ENCODE measurements at regions not wholly inside any gene's neighbourhood (a gene's known extent, or its start where the extent isn't known, plus 50 kb on each side); places are given as distances from the start of the nearest gene placed in this dataset.
"Not testable (repeated sequence)": the region's sequence is repeated elsewhere in the genome, so short reads cannot be mapped to it uniquely, and the experiment has no call there.

DNA sequence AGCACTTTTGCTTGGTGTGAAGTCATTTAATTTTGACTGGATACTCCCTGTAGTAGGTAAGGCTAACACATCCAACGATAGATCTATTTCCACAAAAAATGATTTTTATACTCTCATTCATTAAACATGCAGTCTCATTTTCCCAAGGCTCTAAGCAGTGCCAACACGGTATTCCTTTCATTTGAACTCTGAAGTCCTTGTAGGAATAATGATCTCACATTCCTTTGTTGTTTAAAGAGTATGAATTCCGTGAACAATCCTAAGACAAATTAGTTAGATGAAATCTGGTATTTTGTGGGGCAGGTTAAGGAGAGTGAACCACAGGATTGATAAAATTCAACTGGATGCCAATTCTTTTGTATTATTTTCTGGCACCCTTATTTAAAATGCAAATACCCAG, 66.6 kb downstream of the LACC1 start:
- ChIA-PET CTCF (no interaction called here), POLR2A (no interaction called here)
- Mint-ChIP-seq H3K27ac (no peak overlapping the region), H3K36me3 (ENCODE audit: low read depth) (no peaks in the 10 kb centered on the region), H3K9me3 (no peaks in the 10 kb centered on the region), H3K4me1 (no peaks in the 10 kb centered on the region), H3K4me3 (no peak overlapping the region), H3K27me3 (peaks cover 21% of the 10 kb centered on the region)
- DNase-seq, result no peak

DNA sequence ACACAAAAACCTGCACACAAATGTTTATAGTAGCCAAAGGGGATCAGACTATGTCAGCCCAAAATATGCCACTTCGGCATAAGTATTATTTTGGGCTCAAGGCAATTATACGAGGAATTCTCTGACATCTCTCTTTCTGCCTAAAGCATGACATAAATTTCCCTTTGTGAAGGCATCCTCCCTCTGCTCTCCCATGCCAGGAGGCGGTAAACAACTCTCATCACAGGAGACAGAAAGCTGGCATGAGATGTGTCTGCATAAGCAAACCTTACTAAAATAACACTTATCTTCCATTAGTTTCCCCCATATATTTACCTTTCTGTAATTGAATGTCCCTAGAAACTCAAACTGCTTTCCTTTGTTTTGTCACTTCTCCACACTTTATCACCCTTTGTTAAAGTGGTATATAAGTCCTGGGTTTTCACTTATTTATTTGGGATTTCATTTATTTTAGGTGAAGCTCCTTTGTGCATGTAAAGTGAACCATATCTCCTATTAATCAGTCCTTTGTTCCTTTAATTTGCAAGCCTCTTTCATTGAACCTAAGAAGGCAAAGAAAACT, 68.3 kb downstream of the LACC1 start:
- no peak overlapping the region for H3K4me3 Mint-ChIP-seq
- H3K27me3 Mint-ChIP-seq, result peaks cover 28% of the 10 kb centered on the region
- H3K27ac Mint-ChIP-seq, result no peak overlapping the region
- ChIA-PET CTCF (no interaction called here), POLR2A (no interaction called here)
- no peak for DNase-seq
- no peaks in the 10 kb centered on the region for H3K36me3 Mint-ChIP-seq (ENCODE audit: low read depth)
- no peaks in the 10 kb centered on the region for H3K4me1 Mint-ChIP-seq
- H3K9me3 Mint-ChIP-seq, result no peaks in the 10 kb centered on the region

DNA sequence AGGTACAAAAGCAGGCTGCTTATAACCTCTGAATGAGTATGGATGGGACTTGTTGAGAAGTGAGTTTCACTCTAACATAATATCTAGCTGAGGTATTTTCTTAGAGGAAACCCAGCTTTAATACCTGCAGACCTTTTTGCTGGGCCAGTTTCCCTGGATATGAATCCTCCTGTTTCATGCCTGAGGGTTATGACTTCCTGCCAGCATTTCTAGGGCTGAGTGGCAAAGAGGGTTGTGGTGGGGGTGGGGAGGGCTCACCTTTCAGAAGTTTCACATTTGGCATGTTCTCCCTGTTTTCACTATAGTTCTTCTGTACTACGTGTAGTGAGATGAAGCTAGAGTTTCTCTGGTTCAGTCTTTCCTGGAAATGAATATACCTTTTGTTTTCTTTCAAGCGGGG, 73.7 kb downstream of the LACC1 start:
- no peak for DNase-seq
- H3K9me3 Mint-ChIP-seq, result no peaks in the 10 kb centered on the region
- H3K36me3 Mint-ChIP-seq (ENCODE audit: low read depth), result no peaks in the 10 kb centered on the region
- ChIA-PET CTCF (interaction anchor here (1.1 kb wide), 1 partner anchor 48 kb away, joined by 3 read pairs; no protein-coding TSS in a partner anchor), POLR2A (no interaction called here)
- H3K4me1 Mint-ChIP-seq, result no peaks in the 10 kb centered on the region
- H3K4me3 Mint-ChIP-seq, result no peak overlapping the region
- H3K27ac Mint-ChIP-seq, result no peak overlapping the region
- peaks cover 28% of the 10 kb centered on the region for H3K27me3 Mint-ChIP-seq

DNA sequence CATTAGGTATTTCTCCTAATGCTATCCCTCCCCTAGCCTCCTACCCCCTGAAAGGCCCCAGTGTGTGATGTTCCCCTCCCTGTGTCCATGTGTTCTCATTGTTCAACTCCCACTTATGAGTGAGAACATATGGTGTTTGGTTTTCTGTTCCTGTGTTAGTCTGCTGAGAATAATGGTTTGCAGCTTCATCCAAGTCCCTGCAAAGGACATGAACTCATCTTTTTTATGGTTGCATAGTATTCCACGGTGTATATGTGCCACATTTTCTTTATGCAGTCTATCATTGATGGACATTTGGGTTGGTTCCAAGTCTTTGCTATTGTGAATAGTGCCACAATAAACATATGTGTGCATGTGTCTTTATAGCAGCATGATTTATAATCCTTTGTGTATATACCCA, 77.3 kb downstream of the LACC1 start:
- H3K27ac Mint-ChIP-seq; CTCF ChIA-PET; DNase-seq; H3K4me3 Mint-ChIP-seq; POLR2A ChIA-PET; H3K36me3 Mint-ChIP-seq (ENCODE audit: low read depth); H3K9me3 Mint-ChIP-seq; H3K4me1 Mint-ChIP-seq: not testable (repeated sequence)
- H3K27me3 Mint-ChIP-seq, result peaks cover 18% of the 10 kb centered on the region

DNA sequence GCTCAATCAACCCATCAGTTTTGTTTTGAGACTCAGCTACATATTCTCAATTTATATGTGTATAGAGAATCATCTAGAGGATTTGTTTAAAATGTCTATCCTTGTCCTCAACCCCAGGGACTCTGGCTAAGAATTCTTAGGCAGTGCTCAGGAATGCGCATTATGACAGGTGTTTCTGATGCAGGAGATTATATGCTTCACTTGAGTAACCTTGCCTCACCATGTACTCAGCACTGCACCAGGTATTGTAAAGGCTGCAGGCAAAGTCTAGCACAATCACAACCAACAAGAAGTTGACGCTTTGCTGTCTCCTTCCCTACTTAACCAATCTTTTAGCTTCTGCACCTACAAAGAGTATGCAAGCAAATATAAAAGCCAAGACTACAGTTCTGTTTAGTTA, 79.6 kb downstream of the LACC1 start:
- Mint-ChIP-seq H3K27ac (no peak overlapping the region), H3K4me1 (no peaks in the 10 kb centered on the region)

DNA sequence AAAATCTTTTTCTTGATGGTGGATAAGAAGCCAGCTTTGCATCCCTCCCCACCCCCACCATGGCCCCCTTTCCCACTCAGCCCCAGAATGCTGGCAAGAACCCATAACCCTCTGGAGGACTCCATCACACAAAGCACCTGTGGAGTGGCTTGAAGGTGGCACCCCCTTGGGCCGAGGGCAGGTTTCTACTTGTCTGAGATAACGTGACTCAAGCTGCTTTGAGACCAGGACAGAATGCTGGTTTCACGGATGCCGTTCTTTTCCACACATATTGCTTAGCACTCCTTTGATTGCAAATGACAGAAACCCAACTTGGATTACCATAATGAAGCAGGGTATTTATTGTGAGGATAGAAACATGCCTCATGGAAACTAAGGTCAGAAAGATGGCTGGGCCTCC, 82.2 kb downstream of the LACC1 start:
- Mint-ChIP-seq H3K27me3 (peaks cover 3% of the 10 kb centered on the region), H3K27ac (no peak overlapping the region), H3K9me3 (no peaks in the 10 kb centered on the region), H3K4me1 (no peaks in the 10 kb centered on the region), H3K4me3 (no peak overlapping the region), H3K36me3 (ENCODE audit: low read depth) (no peaks in the 10 kb centered on the region)
- ChIA-PET CTCF (no interaction called here), POLR2A (no interaction called here)
- DNase-seq, result no peak

More for the DNA sequence above, 79.6 kb downstream of the LACC1 start:
- no peaks in the 10 kb centered on the region for H3K9me3 Mint-ChIP-seq
- POLR2A ChIA-PET, result no interaction called here
- CTCF ChIA-PET, result interaction anchor here (0.6 kb wide), 1 partner anchor 484 kb away, joined by 3 read pairs; no protein-coding TSS in a partner anchor
- no peaks in the 10 kb centered on the region for H3K36me3 Mint-ChIP-seq (ENCODE audit: low read depth)
- no peak overlapping the region for H3K4me3 Mint-ChIP-seq
- peaks cover 9% of the 10 kb centered on the region for H3K27me3 Mint-ChIP-seq
- no peak for DNase-seq

DNA sequence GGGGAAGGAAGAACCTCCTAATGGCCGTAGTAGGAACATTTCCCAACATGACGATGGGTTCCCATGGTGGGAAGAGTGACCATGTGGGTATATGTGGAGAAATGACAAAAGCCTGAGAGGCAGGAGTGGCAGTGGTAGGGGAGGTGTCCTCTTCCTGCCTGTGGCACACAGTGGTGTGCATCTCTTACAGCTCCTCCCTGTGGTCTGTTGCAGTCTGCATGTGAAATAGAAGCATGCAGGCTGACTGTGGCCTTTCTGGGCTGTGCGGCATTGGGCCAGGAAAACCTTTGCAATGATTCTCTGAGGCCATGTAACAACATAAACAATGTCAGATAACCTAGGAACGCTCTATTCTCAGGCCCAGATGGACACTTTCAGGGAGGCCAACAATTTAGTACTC, 84.0 kb downstream of the LACC1 start:
- Mint-ChIP-seq H3K36me3 (ENCODE audit: low read depth) (no peaks in the 10 kb centered on the region), H3K4me3 (no peak overlapping the region), H3K4me1 (no peaks in the 10 kb centered on the region), H3K9me3 (no peaks in the 10 kb centered on the region), H3K27me3 (no peaks in the 10 kb centered on the region), H3K27ac (no peak overlapping the region)
- ChIA-PET POLR2A (no interaction called here), CTCF (interaction anchor here (0.6 kb wide), 1 partner anchor 975 kb away, joined by 3 read pairs; no protein-coding TSS in a partner anchor)
- no peak for DNase-seq

DNA sequence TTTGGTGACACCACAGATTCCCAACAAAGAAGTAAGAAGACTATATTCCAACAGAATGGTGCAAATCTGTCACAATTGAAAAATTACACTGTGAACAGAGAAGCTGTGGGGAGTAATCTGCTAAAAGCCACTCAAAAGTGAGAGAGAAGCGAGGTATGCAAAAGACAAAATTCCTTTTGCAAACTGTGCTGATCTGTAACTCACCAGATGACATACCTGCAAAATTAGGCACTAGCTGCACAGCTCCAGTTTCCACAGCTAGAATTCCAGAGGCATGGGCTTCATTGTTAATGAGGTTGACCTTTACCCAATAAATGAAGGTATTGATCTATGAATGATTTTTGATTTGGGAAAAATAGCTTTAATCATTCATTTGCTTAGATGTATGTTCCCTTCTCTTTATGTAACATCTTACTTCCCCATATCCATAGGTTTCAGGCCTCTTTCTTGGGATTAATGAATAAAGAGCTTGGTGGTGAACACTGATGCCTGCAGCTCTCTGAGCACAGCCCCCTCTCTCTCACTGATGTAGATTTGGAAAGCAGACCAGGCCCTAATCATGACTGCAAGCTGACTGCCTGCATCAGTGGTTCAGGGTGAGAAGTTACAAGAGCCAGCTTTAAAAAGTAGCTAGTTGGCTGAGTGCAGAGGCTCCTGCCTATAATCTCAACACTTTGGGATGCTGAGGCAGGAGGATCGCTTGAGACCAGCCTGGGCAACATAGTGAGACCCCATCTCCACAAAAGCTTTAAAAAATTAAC, 85.2 kb downstream of the LACC1 start:
- no peaks in the 10 kb centered on the region for H3K9me3 Mint-ChIP-seq
- H3K36me3 Mint-ChIP-seq (ENCODE audit: low read depth), result no peaks in the 10 kb centered on the region
- no peaks in the 10 kb centered on the region for H3K4me1 Mint-ChIP-seq
- POLR2A ChIA-PET, result no interaction called here
- H3K27ac Mint-ChIP-seq, result no peak overlapping the region
- no peaks in the 10 kb centered on the region for H3K27me3 Mint-ChIP-seq
- DNase-seq, result no peak
- CTCF ChIA-PET, result interaction anchor here (1.2 kb wide), 2 partner anchors 11 to 57 kb away, joined by 3 read pairs; no protein-coding TSS in a partner anchor
- no peak overlapping the region for H3K4me3 Mint-ChIP-seq

DNA sequence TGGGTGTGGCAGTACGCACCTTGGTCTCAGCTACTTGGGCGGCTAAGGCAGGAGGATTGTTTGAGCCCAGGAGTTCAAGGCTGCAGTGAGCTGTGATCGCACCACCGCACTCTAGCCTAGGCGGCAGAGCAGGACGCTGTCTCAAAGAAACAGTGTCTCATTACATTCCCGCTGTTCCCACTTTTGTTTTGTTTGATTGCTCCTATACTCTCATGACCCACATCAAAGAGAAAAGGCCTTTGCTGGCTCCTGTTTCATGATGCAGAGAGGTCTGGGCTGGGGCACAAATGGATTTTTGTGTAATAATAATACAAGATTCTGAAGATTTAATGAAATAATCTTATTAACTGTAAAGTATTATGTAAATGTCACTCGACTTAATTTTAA, 85.7 kb downstream of the LACC1 start:
- POLR2A ChIA-PET, result no interaction called here
- DNase-seq, result no peak
- CTCF ChIA-PET, result interaction anchor here (1.2 kb wide), 2 partner anchors 11 to 57 kb away, joined by 3 read pairs; no protein-coding TSS in a partner anchor
- Mint-ChIP-seq H3K4me3 (no peak overlapping the region), H3K27ac (no peak overlapping the region), H3K4me1 (no peaks in the 10 kb centered on the region), H3K27me3 (no peaks in the 10 kb centered on the region), H3K9me3 (no peaks in the 10 kb centered on the region), H3K36me3 (ENCODE audit: low read depth) (no peaks in the 10 kb centered on the region)

DNA sequence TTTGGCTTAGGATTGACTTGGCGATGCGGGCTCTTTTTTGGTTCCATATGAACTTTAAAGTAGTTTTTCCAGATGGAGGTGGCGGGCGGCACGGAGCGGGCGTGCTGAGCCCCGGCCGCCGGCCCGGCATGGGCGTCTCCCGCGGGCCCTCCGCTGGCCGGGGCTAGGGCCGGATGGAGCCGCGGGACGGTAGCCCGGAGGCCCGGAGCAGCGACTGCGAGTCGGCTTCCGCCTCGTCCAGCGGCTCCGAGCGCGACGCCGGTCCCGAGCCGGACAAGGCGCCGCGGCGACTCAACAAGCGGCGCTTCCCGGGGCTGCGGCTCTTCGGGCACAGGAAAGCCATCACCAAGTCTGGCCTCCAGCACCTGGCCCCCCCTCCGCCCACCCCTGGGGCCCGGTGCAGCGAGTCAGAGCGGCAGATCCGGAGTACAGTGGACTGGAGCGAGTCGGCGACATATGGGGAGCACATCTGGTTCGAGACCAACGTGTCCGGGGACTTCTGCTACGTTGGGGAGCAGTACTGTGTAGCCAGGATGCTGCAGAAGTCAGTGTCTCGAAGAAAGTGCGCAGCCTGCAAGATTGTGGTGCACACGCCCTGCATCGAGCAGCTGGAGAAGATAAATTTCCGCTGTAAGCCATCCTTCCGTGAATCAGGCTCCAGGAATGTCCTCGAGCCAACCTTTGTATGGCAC, 88.7 kb downstream of the LACC1 start:
- CTCF ChIA-PET; H3K36me3 Mint-ChIP-seq (ENCODE audit: low read depth); H3K4me3 Mint-ChIP-seq: not testable (repeated sequence)

DNA sequence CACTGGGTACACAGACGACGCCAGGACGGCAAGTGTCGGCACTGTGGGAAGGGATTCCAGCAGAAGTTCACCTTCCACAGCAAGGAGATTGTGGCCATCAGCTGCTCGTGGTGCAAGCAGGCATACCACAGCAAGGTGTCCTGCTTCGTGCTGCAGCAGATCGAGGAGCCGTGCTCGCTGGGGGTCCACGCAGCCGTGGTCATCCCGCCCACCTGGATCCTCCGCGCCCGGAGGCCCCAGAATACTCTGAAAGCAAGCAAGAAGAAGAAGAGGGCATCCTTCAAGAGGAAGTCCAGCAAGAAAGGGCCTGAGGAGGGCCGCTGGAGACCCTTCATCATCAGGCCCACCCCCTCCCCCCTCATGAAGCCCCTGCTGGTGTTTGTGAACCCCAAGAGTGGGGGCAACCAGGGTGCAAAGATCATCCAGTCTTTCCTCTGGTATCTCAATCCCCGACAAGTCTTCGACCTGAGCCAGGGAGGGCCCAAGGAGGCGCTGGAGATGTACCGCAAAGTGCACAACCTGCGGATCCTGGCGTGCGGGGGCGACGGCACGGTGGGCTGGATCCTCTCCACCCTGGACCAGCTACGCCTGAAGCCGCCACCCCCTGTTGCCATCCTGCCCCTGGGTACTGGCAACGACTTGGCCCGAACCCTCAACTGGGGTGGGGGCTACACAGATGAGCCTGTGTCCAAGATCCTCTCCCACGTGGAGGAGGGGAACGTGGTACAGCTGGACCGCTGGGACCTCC, 89.4 kb downstream of the LACC1 start:
- H3K4me1 Mint-ChIP-seq; DNase-seq; H3K36me3 Mint-ChIP-seq (ENCODE audit: low read depth); H3K27me3 Mint-ChIP-seq; H3K4me3 Mint-ChIP-seq; H3K27ac Mint-ChIP-seq; POLR2A ChIA-PET; H3K9me3 Mint-ChIP-seq; CTCF ChIA-PET: not testable (repeated sequence)

More for the DNA sequence above, 88.7 kb downstream of the LACC1 start:
- H3K27me3 Mint-ChIP-seq, POLR2A ChIA-PET, H3K4me1 Mint-ChIP-seq, H3K27ac Mint-ChIP-seq, DNase-seq, H3K9me3 Mint-ChIP-seq: not testable (repeated sequence)

DNA sequence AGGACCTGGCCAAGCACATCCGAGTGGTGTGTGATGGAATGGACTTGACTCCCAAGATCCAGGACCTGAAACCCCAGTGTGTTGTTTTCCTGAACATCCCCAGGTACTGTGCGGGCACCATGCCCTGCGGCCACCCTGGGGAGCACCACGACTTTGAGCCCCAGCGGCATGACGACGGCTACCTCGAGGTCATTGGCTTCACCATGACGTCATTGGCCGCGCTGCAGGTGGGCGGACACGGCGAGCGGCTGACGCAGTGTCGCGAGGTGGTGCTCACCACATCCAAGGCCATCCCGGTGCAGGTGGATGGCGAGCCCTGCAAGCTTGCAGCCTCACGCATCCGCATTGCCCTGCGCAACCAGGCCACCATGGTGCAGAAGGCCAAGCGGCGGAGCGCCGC, 90.2 kb downstream of the LACC1 start:
- CTCF ChIA-PET; DNase-seq; H3K27ac Mint-ChIP-seq; H3K4me1 Mint-ChIP-seq; H3K27me3 Mint-ChIP-seq; H3K9me3 Mint-ChIP-seq; H3K4me3 Mint-ChIP-seq; POLR2A ChIA-PET; H3K36me3 Mint-ChIP-seq (ENCODE audit: low read depth): not testable (repeated sequence)

DNA sequence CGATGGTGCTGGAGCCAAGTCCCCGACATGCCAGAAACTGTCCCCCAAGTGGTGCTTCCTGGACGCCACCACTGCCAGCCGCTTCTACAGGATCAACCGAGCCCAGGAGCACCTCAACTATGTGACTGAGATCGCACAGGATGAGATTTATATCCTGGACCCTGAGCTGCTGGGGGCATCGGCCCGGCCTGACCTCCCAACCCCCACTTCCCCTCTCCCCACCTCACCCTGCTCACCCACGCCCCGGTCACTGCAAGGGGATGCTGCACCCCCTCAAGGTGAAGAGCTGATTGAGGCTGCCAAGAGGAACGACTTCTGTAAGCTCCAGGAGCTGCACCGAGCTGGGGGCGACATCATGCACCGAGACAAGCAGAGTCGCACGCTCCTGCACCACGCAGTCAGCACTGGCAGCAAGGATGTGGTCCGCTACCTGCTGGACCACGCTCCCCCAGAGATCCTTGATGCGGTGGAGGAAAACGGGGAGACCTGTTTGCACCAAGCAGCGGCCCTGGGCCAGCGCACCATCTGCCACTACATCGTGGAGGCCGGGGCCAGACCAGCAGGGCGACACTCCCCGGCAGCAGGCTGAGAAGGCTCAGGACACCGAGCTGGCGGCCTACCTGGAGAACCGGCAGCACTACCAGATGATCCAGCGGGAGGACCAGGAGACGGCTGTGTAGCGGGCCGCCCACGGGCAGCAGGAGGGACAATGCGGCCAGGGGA, 91.0 kb downstream of the LACC1 start:
- H3K36me3 Mint-ChIP-seq (ENCODE audit: low read depth); H3K27ac Mint-ChIP-seq; H3K4me1 Mint-ChIP-seq; H3K9me3 Mint-ChIP-seq; H3K4me3 Mint-ChIP-seq; CTCF ChIA-PET; POLR2A ChIA-PET; H3K27me3 Mint-ChIP-seq; DNase-seq: not testable (repeated sequence)

Data from activated CD4-positive, alpha-beta memory T cell treated with anti-CD3 and anti-CD28 coated beads, Interleukin-2, amount 10 ng/mL, durations not matched to agents 7 days and 5 days (primary cell).